Kidney epithelial cell (primary cell): ENCODE measurements at regions not wholly inside any gene's neighbourhood (a gene's known extent, or its start where the extent isn't known, plus 50 kb on each side); places are given as distances from the start of the nearest gene placed in this dataset.

Experiments used
- DNase-seq: peaks from one replicate; pipeline ENCODE4 v3.0.0-alpha.2; 2010; ENCODE audit warnings: low read depth
- H3K27me3 ChIP-seq: 2 replicates; pipeline ENCODE4 v1.6.0; 2011; ENCODE audit warnings: low read length; ENCODE audit not compliant: control insufficient read depth, insufficient read depth
- H3K36me3 ChIP-seq: 2 replicates; pipeline ENCODE4 v1.5.1; 2011; ENCODE audit warnings: low read length; ENCODE audit not compliant: control insufficient read depth, insufficient read depth
- H3K4me3 ChIP-seq: 2 replicates; pipeline ENCODE4 v1.5.1; 2011; ENCODE audit warnings: low read depth, mild to moderate bottlenecking, control low read depth, low read length
- CTCF ChIP-seq: IDR thresholded peaks from 2 replicates; pipeline ENCODE4 v1.5.1; 2011; ENCODE audit warnings: mild to moderate bottlenecking, moderate library complexity, low read length, control low read depth, inconsistent platforms; ENCODE audit not compliant: insufficient read depth, poor library complexity, severe bottlenecking

GRCh38 chr3:18500322-18500721 lies 75.2 kb upstream of the SATB1 start:
- DNase-seq = no peak

GRCh38 chr3:18499301-18499700 lies 74.2 kb upstream of the SATB1 start:
- no peak overlapping the region for H3K4me3 ChIP-seq
- H3K27me3 ChIP-seq = no peaks in the 10 kb centered on the region
- TF ChIP-seq CTCF = no peak
- DNase-seq = no peak
- H3K36me3 ChIP-seq = no peaks in the 10 kb centered on the region

More at GRCh38 chr3:18500322-18500721, 75.2 kb upstream of the SATB1 start:
- H3K4me3 ChIP-seq = no peak overlapping the region
- no peaks in the 10 kb centered on the region for H3K27me3 ChIP-seq
- no peaks in the 10 kb centered on the region for H3K36me3 ChIP-seq
- no peak for TF ChIP-seq CTCF

- no peak for DNase-seq
- Histone ChIP-seq H3K27me3 (no peaks in the 10 kb centered on the region), H3K4me3 (no peak overlapping the region), H3K36me3 (no peaks in the 10 kb centered on the region)
- no peak for TF ChIP-seq CTCF
Observed at GRCh38 chr3:18494251-18494650, 69.1 kb upstream of the SATB1 start.

GRCh38 chr3:18489939-18490338 lies 64.8 kb upstream of the SATB1 start:
- no peaks in the 10 kb centered on the region for H3K27me3 ChIP-seq
- DNase-seq = no peak
- no peak overlapping the region for H3K4me3 ChIP-seq
- H3K36me3 ChIP-seq = no peaks in the 10 kb centered on the region
- TF ChIP-seq CTCF = no peak

GRCh38 chr3:18483226-18483625 lies 58.1 kb upstream of the SATB1 start:
- no peak for DNase-seq
- H3K27me3 ChIP-seq = no peaks in the 10 kb centered on the region
- TF ChIP-seq CTCF = no peak
- no peaks in the 10 kb centered on the region for H3K36me3 ChIP-seq
- H3K4me3 ChIP-seq = no peak overlapping the region

GRCh38 chr3:18481946-18482548 lies 56.9 kb upstream of the SATB1 start:
- H3K36me3 ChIP-seq = no peaks in the 10 kb centered on the region
- no peaks in the 10 kb centered on the region for H3K27me3 ChIP-seq
- H3K4me3 ChIP-seq = no peak overlapping the region
- TF ChIP-seq CTCF = no peak
- DNase-seq = no peak
